IMR-90 (cell line): ENCODE measurements at regions not wholly inside any gene's neighbourhood (a gene's known extent, or its start where the extent isn't known, plus 50 kb on each side); places are given as distances from the start of the nearest gene placed in this dataset.

Source experiments
- ATAC-seq: fragments of 200-7000 bp; cut with Tn5 transposase; 2 replicates; pipeline ENCODE4 v1.9.1; 2020; ENCODE audit warnings: low read depth, mild to moderate bottlenecking, moderate library complexity
- BruUV-seq: library from RNA; stranded (reverse); fragments of 400-500 nt; replicated peaks from 2 replicates; lab custom pipeline; 2021; lab: Mats Ljungman, UMichigan
- CTCF ChIA-PET: fragments of 300-600 bp; formaldehyde crosslinking; extraction: SDS; loops from one replicate; lab custom pipeline; 2021; ENCODE audit warnings: antibody characterized with exemption; lab: Yijun Ruan, JAX
- POLR2A ChIA-PET: fragments of 300-600 bp; sonication (Branson Sonifier 250); formaldehyde crosslinking; loops from one replicate; lab custom pipeline; 2022; ENCODE audit warnings: antibody characterized with exemption; ENCODE audit not compliant: unreplicated experiment; lab: Charles Lee
- DNase-seq: peaks from one replicate; pipeline ENCODE4 v3.0.0; 2013
- H2AFZ ChIP-seq: replicated peaks from 2 replicates; pipeline ENCODE3; 2013; ENCODE audit warnings: low read length, mild to moderate bottlenecking; ENCODE audit not compliant: poor library complexity
- H2AK5ac ChIP-seq: 2 replicates; pipeline ENCODE4 v1.6.1; 2013; ENCODE audit warnings: low read depth, low read length, inconsistent platforms
- H2AK9ac ChIP-seq: replicated peaks from 2 replicates; pipeline ENCODE3; 2013; ENCODE audit warnings: mild to moderate bottlenecking, low read depth, low read length, moderate library complexity; ENCODE audit not compliant: poor library complexity
- H2BK120ac ChIP-seq: 2 replicates; pipeline ENCODE4 v1.6.1; 2013; ENCODE audit warnings: low read depth, low read length, inconsistent platforms
- H2BK15ac ChIP-seq: 3 replicates; pipeline ENCODE4 v1.6.1; 2013; ENCODE audit warnings: low read depth, low read length, inconsistent platforms
- H2BK20ac ChIP-seq: 2 replicates; pipeline ENCODE4 v1.6.1; 2013; ENCODE audit warnings: low read depth, mild to moderate bottlenecking, inconsistent platforms, low read length, moderate library complexity
- H2BK5ac ChIP-seq: 2 replicates; pipeline ENCODE4 v1.6.1; 2013; ENCODE audit warnings: mild to moderate bottlenecking, low read depth, low read length, inconsistent platforms; ENCODE audit not compliant: poor library complexity, severe bottlenecking
- H3K14ac ChIP-seq: replicated peaks from 2 replicates; pipeline ENCODE4 v1.6.1; 2013; ENCODE audit warnings: low read depth, low read length, inconsistent platforms
- H3K18ac ChIP-seq: 2 replicates; pipeline ENCODE4 v1.6.1; 2013; ENCODE audit warnings: low read depth, low read length, control low read depth
- H3K23ac ChIP-seq: 2 replicates; pipeline ENCODE4 v1.6.1; 2013; ENCODE audit warnings: low read depth, low read length, inconsistent platforms
- H3K27ac ChIP-seq: 2 replicates; pipeline ENCODE4 v1.5.1; 2013; ENCODE audit warnings: mild to moderate bottlenecking, control low read depth, low read length; ENCODE audit not compliant: insufficient read depth
- H3K27me3 ChIP-seq: 2 replicates; pipeline ENCODE4 v1.6.1; 2013; ENCODE audit warnings: low read length; ENCODE audit not compliant: control insufficient read depth, insufficient read depth
- H3K36me3 ChIP-seq: 2 replicates; pipeline ENCODE4 v1.6.1; 2013; ENCODE audit warnings: low read length, mixed read lengths; ENCODE audit not compliant: control insufficient read depth, insufficient read depth
- H3K4ac ChIP-seq: 2 replicates; pipeline ENCODE4 v1.6.1; 2013; ENCODE audit warnings: low read depth, low read length, inconsistent platforms
- H3K4me1 ChIP-seq: 2 replicates; pipeline ENCODE4 v1.6.1; 2013; ENCODE audit warnings: low read length, mixed read lengths; ENCODE audit not compliant: control insufficient read depth, insufficient read depth
- H3K4me2 ChIP-seq: 2 replicates; pipeline ENCODE4 v1.6.1; 2013; ENCODE audit warnings: low read depth, mild to moderate bottlenecking, control low read depth, low read length, moderate library complexity
- H3K4me3 ChIP-seq: 2 replicates; pipeline ENCODE4 v1.5.1; 2013; ENCODE audit warnings: low read depth, mild to moderate bottlenecking, control low read depth, low read length, moderate library complexity; ENCODE audit not compliant: insufficient read depth
- H3K56ac ChIP-seq: 2 replicates; pipeline ENCODE4 v1.6.1; 2013; ENCODE audit warnings: low read length, inconsistent platforms; ENCODE audit not compliant: insufficient read depth; ENCODE audit errors: extremely low read depth
- H3K79me1 ChIP-seq, 2 experiments: 2 replicates each; pipeline ENCODE4 v1.6.1; 2013; ENCODE audit warnings: low read length in 2 of 2, inconsistent platforms in 1 of 2, low read depth in 1 of 2
- H3K9ac ChIP-seq: 2 replicates; pipeline ENCODE4 v1.6.1; 2013; ENCODE audit warnings: low read depth, low read length, control low read depth
- H3K9me1 ChIP-seq: 2 replicates; pipeline ENCODE4 v1.6.1; 2013; ENCODE audit warnings: low read length, inconsistent platforms; ENCODE audit not compliant: insufficient read depth
- H3K9me3 ChIP-seq: 2 replicates; pipeline ENCODE4 v1.6.1; 2013; ENCODE audit warnings: low read length; ENCODE audit not compliant: control insufficient read depth, insufficient read depth
- H4K20me1 ChIP-seq: 2 replicates; pipeline ENCODE4 v1.6.1; 2013; ENCODE audit warnings: low read length, inconsistent platforms; ENCODE audit not compliant: insufficient read depth
- H4K5ac ChIP-seq: 2 replicates; pipeline ENCODE4 v1.6.1; 2013; ENCODE audit warnings: mild to moderate bottlenecking, low read depth, low read length, control low read depth
- H4K8ac ChIP-seq, 2 experiments: 2 replicates each; pipeline ENCODE4 v1.6.1; 2013; ENCODE audit warnings: low read depth in 2 of 2, low read length in 2 of 2, control low read depth in 1 of 2, inconsistent platforms in 1 of 2
- H4K91ac ChIP-seq: 2 replicates; pipeline ENCODE4 v1.6.1; 2013; ENCODE audit warnings: low read depth, low read length, inconsistent platforms; ENCODE audit not compliant: insufficient read depth
- CEBPB ChIP-seq: IDR thresholded peaks from 2 replicates; pipeline ENCODE4 v1.6.1; 2012; ENCODE audit warnings: low read depth, low read length, improper control_type of control experiment
- CHD1 ChIP-seq: IDR thresholded peaks from 2 replicates; pipeline ENCODE4 v1.6.1; 2012; ENCODE audit warnings: low read depth, low read length, improper control_type of control experiment
- ELK1 ChIP-seq: fragments of 150-350 bp; IDR thresholded peaks from 2 replicates; pipeline ENCODE4 v1.6.1; 2016; ENCODE audit warnings: low read depth, mild to moderate bottlenecking, low read length, moderate library complexity, borderline replicate concordance
- FOS ChIP-seq: fragments of 150-350 bp; IDR thresholded peaks from 2 replicates; pipeline ENCODE4 v1.6.1; 2016; ENCODE audit warnings: low read depth, low read length
- MAFK ChIP-seq: IDR thresholded peaks from 2 replicates; pipeline ENCODE4 v1.6.1; 2012; ENCODE audit warnings: low read depth, low read length, improper control_type of control experiment
- NFE2L2 ChIP-seq: fragments of 150-350 bp; IDR thresholded peaks from 2 replicates; pipeline ENCODE4 v1.6.1; 2016; ENCODE audit warnings: low read depth, mild to moderate bottlenecking, low read length
- POLR2A ChIP-seq: IDR thresholded peaks from 2 replicates; pipeline ENCODE4 v1.6.1; 2012; ENCODE audit warnings: mild to moderate bottlenecking, low read depth, low read length
- dilution Hi-C: fragments of 300-500 bp; cut with HindIII; formaldehyde crosslinking; loops from one replicate; pipeline ENCODE4 v1.14.3; 2018; ENCODE audit warnings: low sequenced_read_pairs; ENCODE audit not compliant: unreplicated experiment
- in situ Hi-C: fragments of 300-500 bp; cut with MboI; formaldehyde crosslinking; loops from 3 replicates; pipeline ENCODE4 v1.14.3; 2019; ENCODE audit warnings: low sequenced_read_pairs, inconsistent platforms, mixed read lengths
- intact Hi-C: fragments of 100-400 bp; cut with micrococcal nuclease; formaldehyde crosslinking; loops from 2 replicates; pipeline ENCODE4 v1.10.0; 2022

GRCh38 chr5:123921193-123921592, 409.2 kb downstream of the CSNK1G3 start:
- intact Hi-C loops (no loop called here), in situ Hi-C loops (no loop called here), dilution Hi-C loops (no loop called here)
- H2BK120ac ChIP-seq = no peak overlapping the region
- H2AFZ ChIP-seq = no peak overlapping the region
- H3K9me1 ChIP-seq = no peaks in the 10 kb centered on the region
- H2AK9ac ChIP-seq = no peak overlapping the region
- TF ChIP-seq MAFK (peak; percentile 65), NFE2L2 (no peak), CEBPB (no peak), CHD1 (no peak), ELK1 (no peak), FOS (no peak), POLR2A (no peak)
- H2BK15ac ChIP-seq = no peak overlapping the region
- no peaks in the 10 kb centered on the region for H3K27me3 ChIP-seq
- no peak overlapping the region for H3K56ac ChIP-seq
- no peaks in the 10 kb centered on the region for H3K9me3 ChIP-seq
- no peaks in the 10 kb centered on the region for H3K36me3 ChIP-seq
- no peak overlapping the region for H4K5ac ChIP-seq
- H3K4me2 ChIP-seq = no peak overlapping the region
- H4K8ac ChIP-seq = no peak overlapping the region
- no peak overlapping the region for H3K14ac ChIP-seq
- H3K79me1 ChIP-seq = no peaks in the 10 kb centered on the region
- H3K27ac ChIP-seq = no peak overlapping the region
- H2BK5ac ChIP-seq = no peak overlapping the region
- no peak overlapping the region for H3K4ac ChIP-seq
- no peaks in the 10 kb centered on the region for H4K20me1 ChIP-seq
- ATAC-seq (no peak), DNase-seq (no peak)
- no peak overlapping the region for H3K23ac ChIP-seq
- no peak overlapping the region for H3K9ac ChIP-seq
- no peak overlapping the region for H3K18ac ChIP-seq
- no peak overlapping the region for H2AK5ac ChIP-seq
- no peak overlapping the region for H2BK20ac ChIP-seq
- no peak overlapping the region for H3K4me3 ChIP-seq
- CTCF ChIA-PET = interaction anchor here (0.6 kb wide), 1 partner anchor 1880 kb away, joined by 4 read pairs; no protein-coding TSS in a partner anchor
- POLR2A ChIA-PET = no interaction called here
- BruUV-seq = no TSS peak
- peaks cover 6% of the 10 kb centered on the region for H3K4me1 ChIP-seq
- H4K91ac ChIP-seq = no peak overlapping the region
